ENCODE measurements at regions not wholly inside any gene's neighbourhood (a gene's known extent, or its start where the extent isn't known, plus 50 kb on each side); places are given as distances from the start of the nearest gene placed in this dataset.

GRCh38 chr20:10783707-10784553, 110.1 kb upstream of the JAG1 start:
- no peak for DNase-seq
- Histone ChIP-seq H3K36me3 (replicated peaks; ENCODE audit: insufficient read depth, low read length) (no peaks in the 10 kb centered on the region), H3K27me3 (replicated peaks; ENCODE audit: insufficient read depth, low read length) (no peaks in the 10 kb centered on the region), H3F3A (ENCODE audit: insufficient read depth, low read length) (no peaks in the 10 kb centered on the region), H3K4me1 (ENCODE audit: low read length) (no peaks in the 10 kb centered on the region), H4K20me1 (ENCODE audit: insufficient read depth, low read length) (no peaks in the 10 kb centered on the region), H3K27ac (ENCODE audit: low read length) (no peak overlapping the region), H3K9ac (ENCODE audit: low read length) (no peak overlapping the region), H3K9me3 (replicated peaks; ENCODE audit: insufficient read depth, low read length) (no peaks in the 10 kb centered on the region), H3K79me2 (ENCODE audit: low read length) (no peaks in the 10 kb centered on the region), H3K4me3 (ENCODE audit: low read length) (no peak overlapping the region), H2AFZ (ENCODE audit: low read length) (no peak overlapping the region), H3K9me2 (replicated peaks; ENCODE audit: insufficient read depth, low read length) (no peaks in the 10 kb centered on the region), H3K4me2 (ENCODE audit: low read depth, low read length) (no peak overlapping the region)
- TF ChIP-seq EZH2phosphoT487 (IDR thresholded peaks at IDR 0.05; ENCODE audit: low read length) (no peak), CTCF (IDR thresholded peaks at IDR 0.05; ENCODE audit: low read length) (no peak), EZH2 (optimal IDR thresholded peaks at IDR 0.05; ENCODE audit: low read depth, low read length) (no peak)

GRCh38 chr20:10784554-10785183, 110.9 kb upstream of the JAG1 start:
- Histone ChIP-seq H3F3A (ENCODE audit: insufficient read depth, low read length) (no peaks in the 10 kb centered on the region), H3K27ac (ENCODE audit: low read length) (no peak overlapping the region), H3K27me3 (replicated peaks; ENCODE audit: insufficient read depth, low read length) (no peaks in the 10 kb centered on the region), H3K9me2 (replicated peaks; ENCODE audit: insufficient read depth, low read length) (no peaks in the 10 kb centered on the region), H3K36me3 (replicated peaks; ENCODE audit: insufficient read depth, low read length) (no peaks in the 10 kb centered on the region), H3K79me2 (ENCODE audit: low read length) (no peaks in the 10 kb centered on the region), H3K4me1 (ENCODE audit: low read length) (no peaks in the 10 kb centered on the region), H3K4me2 (ENCODE audit: low read depth, low read length) (no peak overlapping the region), H3K4me3 (ENCODE audit: low read length) (no peak overlapping the region), H4K20me1 (ENCODE audit: insufficient read depth, low read length) (no peaks in the 10 kb centered on the region), H3K9ac (ENCODE audit: low read length) (no peak overlapping the region), H3K9me3 (replicated peaks; ENCODE audit: insufficient read depth, low read length) (no peaks in the 10 kb centered on the region), H2AFZ (ENCODE audit: low read length) (no peak overlapping the region)
- TF ChIP-seq EZH2phosphoT487 (IDR thresholded peaks at IDR 0.05; ENCODE audit: low read length) (no peak), EZH2 (optimal IDR thresholded peaks at IDR 0.05; ENCODE audit: low read depth, low read length) (no peak), CTCF (IDR thresholded peaks at IDR 0.05; ENCODE audit: low read length) (no peak)
- no peak for DNase-seq

- no peak overlapping the region for H3K4me2 ChIP-seq (ENCODE audit: low read depth, low read length)
- no peaks in the 10 kb centered on the region for H3K27me3 ChIP-seq (replicated peaks; ENCODE audit: insufficient read depth, low read length)
- no peaks in the 10 kb centered on the region for H3K36me3 ChIP-seq (replicated peaks; ENCODE audit: insufficient read depth, low read length)
- H3K79me2 ChIP-seq (ENCODE audit: low read length) = no peaks in the 10 kb centered on the region
- DNase-seq = no peak
- H3K27ac ChIP-seq (ENCODE audit: low read length) = no peak overlapping the region
- no peaks in the 10 kb centered on the region for H3K9me3 ChIP-seq (replicated peaks; ENCODE audit: insufficient read depth, low read length)
- H4K20me1 ChIP-seq (ENCODE audit: insufficient read depth, low read length) = no peaks in the 10 kb centered on the region
- TF ChIP-seq EZH2phosphoT487 (IDR thresholded peaks at IDR 0.05; ENCODE audit: low read length) (no peak), CTCF (IDR thresholded peaks at IDR 0.05; ENCODE audit: low read length) (no peak), EZH2 (optimal IDR thresholded peaks at IDR 0.05; ENCODE audit: low read depth, low read length) (no peak)
- H3K4me3 ChIP-seq (ENCODE audit: low read length) = no peak overlapping the region
- H2AFZ ChIP-seq (ENCODE audit: low read length) = no peak overlapping the region
- no peaks in the 10 kb centered on the region for H3F3A ChIP-seq (ENCODE audit: insufficient read depth, low read length)
- H3K9ac ChIP-seq (ENCODE audit: low read length) = no peak overlapping the region
- H3K9me2 ChIP-seq (replicated peaks; ENCODE audit: insufficient read depth, low read length) = no peaks in the 10 kb centered on the region
- H3K4me1 ChIP-seq (ENCODE audit: low read length) = no peaks in the 10 kb centered on the region
These were observed 112.9 kb upstream of the JAG1 start for GRCh38 chr20:10786678-10787077.
